ENCODE measurements at regions not wholly inside any gene's neighbourhood (a gene's known extent, or its start where the extent isn't known, plus 50 kb on each side); places are given as distances from the start of the nearest gene placed in this dataset.

- DNase-seq (ENCODE audit: low read depth), result no peak
These were observed 206.0 kb upstream of the PLEKHG7 start for GRCh38 chr12:92496790-92497189.

- DNase-seq (ENCODE audit: low read depth), result no peak
These were observed 207.7 kb upstream of the PLEKHG7 start for GRCh38 chr12:92495108-92495507.

DNA sequence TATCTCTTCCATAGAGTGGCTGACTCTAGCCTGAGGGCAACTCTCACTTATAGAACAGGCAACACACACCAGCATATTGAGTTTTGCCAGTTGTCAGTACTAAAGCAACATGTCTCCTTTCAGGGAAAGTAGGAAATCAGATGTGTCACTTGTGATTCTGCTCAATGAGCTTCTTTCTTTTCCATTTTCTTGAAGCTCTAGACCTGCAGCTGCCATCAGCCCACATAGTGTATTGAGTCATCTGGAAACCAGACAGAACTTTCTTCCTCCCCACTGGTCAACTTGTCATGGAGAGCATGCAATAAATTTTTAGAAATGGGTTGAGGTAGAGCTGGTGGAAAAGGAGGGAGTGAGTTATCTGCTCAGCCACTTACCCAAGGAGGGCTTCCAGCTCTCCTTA, 209.0 kb upstream of the PLEKHG7 start:
- DNase-seq (ENCODE audit: low read depth), result no peak

DNA sequence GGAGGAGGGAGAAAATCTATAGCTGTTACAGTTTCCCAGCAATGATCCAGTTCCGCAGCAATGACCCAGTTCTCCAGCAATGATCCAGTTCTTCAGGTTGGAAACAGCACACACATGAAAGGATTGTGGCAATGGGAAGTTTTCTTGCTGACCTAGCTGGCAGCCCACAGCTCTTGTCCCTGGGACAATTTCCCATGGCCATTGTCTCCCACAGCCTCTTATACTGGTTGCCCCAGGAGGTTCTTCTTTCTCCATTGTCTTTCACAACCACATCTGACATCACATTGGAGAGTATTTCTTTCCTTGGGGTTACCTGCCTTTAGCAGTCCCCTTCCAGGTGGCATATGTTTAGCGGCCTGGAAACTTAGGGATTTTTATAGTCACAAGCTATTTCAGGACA, 209.8 kb upstream of the PLEKHG7 start:
- DNase-seq (ENCODE audit: low read depth), result no peak

DNA sequence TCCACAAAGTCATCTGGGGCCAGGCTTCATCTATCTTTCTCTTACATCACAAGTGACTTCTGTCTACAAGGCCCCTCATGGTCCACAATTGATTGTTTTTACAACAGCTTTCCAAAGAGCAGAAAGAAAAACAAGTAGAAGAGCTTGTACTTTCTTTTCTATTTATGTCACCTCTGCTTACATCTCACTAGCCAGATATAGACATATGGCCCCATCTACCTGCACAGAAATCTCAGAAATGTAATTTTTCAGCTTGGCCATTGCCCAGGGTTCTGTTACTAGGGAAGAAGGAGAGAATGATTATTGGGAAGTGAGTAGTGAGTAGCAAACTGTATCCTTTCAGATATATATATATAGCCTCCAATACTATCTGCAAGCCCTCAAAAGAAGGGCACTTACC, 210.5 kb upstream of the PLEKHG7 start:
- DNase-seq (ENCODE audit: low read depth), result no peak

DNA sequence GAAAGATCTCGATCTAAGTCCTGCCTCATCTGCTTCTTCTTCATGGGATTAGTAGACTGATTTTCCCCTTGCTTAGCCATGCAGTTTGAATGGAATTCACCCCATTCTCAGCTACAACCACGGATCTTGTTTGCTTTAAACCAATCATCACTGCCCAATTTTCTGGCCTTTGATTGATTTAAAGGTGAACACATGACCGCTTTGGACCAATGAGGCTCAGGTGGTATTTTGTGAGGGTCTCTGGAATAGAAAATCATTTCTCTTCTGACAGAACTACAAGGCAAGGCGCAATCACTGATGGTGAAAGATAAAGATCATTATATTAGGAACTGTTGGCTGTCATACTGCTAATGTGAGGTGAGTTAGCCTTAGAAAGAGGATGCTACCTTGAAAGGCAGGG, 213.0 kb upstream of the PLEKHG7 start:
- no peak for DNase-seq (ENCODE audit: low read depth)

- DNase-seq (ENCODE audit: low read depth), result no peak
These were observed 214.1 kb upstream of the PLEKHG7 start for GRCh38 chr12:92488735-92489134.

- DNase-seq (ENCODE audit: low read depth), result no peak
These were observed 215.7 kb upstream of the PLEKHG7 start for GRCh38 chr12:92487138-92487485.

DNA sequence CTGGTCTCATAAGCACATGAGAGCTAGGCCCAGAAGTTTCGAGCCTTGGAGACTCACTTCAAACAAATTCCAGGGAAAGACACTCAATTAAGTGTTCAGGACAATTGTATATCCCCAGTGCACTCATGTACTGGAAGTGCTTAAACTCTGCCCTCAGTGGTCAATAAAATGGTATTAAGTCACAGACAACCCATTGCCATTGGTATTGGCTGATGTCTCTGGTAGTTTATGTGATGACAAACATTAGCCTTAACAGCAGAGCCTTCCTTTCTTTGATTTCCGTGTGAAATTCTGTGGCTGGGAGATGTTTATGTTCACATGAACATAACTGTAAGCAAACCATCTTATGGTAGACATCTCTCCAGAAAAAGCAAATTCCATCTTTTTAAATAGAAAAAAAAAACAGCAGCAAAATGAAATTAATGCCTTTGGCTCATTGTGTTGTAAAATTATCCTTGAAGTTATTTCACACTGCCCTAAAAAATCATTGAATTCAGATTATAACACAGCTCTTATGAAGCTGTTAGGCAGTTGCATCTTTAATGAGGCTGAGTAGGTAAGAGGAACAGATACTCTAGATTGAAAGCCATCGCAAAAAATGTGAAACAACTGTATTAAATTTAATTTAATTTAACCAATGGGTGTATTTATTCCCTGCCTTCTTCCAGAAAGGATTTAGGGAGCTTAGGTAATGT, 216.2 kb upstream of the PLEKHG7 start:
- no peak for DNase-seq (ENCODE audit: low read depth)

DNA sequence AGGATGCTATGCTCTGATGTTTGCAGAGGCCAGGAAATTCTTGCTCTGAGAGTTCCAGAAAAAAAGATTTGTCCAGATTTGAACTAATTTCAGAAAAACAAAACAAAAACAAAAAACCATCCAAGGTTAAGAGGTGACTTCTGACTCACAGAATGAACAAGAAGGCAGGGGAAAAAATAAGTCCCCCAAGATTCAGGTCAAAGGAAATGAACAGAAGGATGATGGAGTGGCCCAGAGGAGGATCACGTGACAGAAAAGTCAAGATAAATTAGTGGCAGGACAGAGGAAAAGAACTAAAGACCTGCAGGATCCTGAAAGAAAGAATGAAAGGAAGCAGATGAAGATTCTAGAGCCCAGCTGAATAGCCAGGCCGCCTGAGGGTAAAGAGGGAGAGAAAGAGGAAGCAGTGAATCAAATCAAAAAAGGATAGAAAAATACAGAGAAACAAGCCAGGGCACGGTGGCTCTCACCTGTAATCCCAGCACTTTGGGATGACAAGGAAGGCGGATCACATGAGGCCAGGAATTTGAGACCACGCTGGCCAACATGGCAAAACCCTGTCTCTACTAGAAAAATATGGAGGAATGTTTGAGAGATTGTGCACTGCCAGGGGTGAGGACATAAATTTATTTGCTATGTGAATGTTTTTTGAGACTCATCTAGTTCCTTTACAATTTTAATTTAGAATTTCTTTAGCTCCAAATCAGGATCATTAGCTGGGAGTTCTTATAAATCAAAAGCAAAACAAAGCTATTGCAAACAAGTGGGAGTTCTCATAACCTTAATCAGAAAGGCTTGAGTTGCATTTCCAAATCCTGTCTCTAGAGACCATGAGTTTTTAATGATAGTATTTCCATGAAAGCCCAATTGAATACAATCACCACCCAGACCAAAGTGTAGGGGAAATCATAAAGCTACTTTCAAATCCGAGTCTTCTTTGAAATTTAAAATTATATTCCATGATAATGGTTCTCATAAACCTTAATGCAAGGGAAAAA, 217.1 kb upstream of the PLEKHG7 start:
- no peak for DNase-seq (ENCODE audit: low read depth)

GRCh38 chr12:92482599-92482998, 220.2 kb upstream of the PLEKHG7 start:
- DNase-seq (ENCODE audit: low read depth), result no peak

- no peak for DNase-seq (ENCODE audit: low read depth)
These were observed 221.7 kb upstream of the PLEKHG7 start for GRCh38 chr12:92481066-92481465.

GRCh38 chr12:92478692-92479091, 224.1 kb upstream of the PLEKHG7 start:
- DNase-seq (ENCODE audit: low read depth), result no peak

- no peak for DNase-seq (ENCODE audit: low read depth)
These were observed 225.9 kb upstream of the PLEKHG7 start for GRCh38 chr12:92476844-92477243.

DNA sequence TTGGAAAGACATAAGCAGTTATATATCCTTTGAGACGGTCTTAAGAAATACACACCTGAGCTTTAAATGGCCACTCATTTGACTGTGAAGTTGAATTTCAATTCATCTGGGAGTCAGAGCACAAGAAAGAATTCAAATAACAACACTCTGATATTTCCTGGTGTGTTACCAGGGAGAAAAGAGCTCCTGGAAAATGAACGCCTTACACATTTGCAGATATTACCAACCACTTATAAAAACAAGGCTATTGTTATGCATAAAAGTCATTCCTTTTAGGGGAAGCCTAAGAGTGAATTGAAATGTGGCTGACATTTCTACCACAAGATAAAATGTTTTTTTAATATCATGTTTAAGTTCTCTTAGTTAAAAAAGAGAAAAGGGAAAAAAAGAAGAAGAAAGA, 229.2 kb upstream of the PLEKHG7 start:
- no peak for DNase-seq (ENCODE audit: low read depth)

- DNase-seq (ENCODE audit: low read depth), result peak; percentile 24
These were observed 230.6 kb upstream of the PLEKHG7 start for GRCh38 chr12:92472201-92472600.

- DNase-seq (ENCODE audit: low read depth), result no peak
These were observed 231.2 kb upstream of the PLEKHG7 start for GRCh38 chr12:92471551-92471950.

DNA sequence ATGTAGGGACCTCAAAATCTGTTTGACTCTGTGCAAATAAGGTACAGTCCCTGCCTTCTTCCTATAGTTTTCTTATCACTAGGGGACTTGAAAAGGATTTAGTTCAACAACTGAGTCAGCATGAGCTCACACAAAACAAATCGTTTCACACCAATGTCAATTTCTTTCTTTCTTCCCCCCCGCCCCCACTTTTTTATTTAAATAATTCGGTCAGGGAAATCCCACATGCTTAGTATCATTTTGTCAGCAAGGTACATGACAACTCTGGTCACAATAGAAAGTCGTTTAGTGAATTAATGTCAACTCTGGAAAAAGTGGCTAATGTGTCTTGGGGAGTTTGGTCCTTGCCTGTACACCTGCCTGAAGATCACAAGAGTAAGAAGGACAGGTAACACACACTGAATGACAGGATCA, 232.2 kb upstream of the PLEKHG7 start:
- no peak for DNase-seq (ENCODE audit: low read depth)

GRCh38 chr12:92469837-92470236, 233.0 kb upstream of the PLEKHG7 start:
- DNase-seq (ENCODE audit: low read depth), result peak; percentile 25

- DNase-seq (ENCODE audit: low read depth), result no peak
These were observed 234.3 kb upstream of the PLEKHG7 start for GRCh38 chr12:92468358-92469020.

DNA sequence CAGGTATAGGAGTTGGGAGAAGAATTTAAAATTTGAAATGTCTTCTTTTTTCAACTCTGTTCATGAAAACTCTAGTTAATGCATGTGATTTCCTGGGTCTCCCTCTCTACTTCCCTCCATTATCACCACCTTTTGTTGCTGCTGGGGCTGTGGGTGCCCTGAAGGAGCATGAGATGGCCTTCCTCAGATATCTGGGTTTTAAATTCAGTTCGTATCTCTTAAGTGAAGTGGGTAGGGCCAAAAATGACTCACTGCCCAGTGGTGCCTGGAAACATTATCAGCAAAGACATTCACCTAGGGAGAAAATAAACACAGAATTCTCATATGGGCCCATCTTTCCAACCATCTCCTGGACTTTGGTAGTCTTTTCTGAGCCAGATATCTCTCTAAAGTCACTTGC, 234.9 kb upstream of the PLEKHG7 start:
- DNase-seq (ENCODE audit: low read depth), result no peak

GRCh38 chr12:92466391-92467305, 236.1 kb upstream of the PLEKHG7 start:
- no peak for DNase-seq (ENCODE audit: low read depth)
